ENCODE measurements at regions not wholly inside any gene's neighbourhood (a gene's known extent, or its start where the extent isn't known, plus 50 kb on each side); places are given as distances from the start of the nearest gene placed in this dataset.
A peak's percentile ranks its signal among the peaks of the same experiment; 100 is the strongest.

GRCh38 chr10:2817940-2818636, 249.3 kb upstream of the PFKP start:
- Mint-ChIP-seq H3K9me3 (no peaks in the 10 kb centered on the region), H3K36me3 (no peaks in the 10 kb centered on the region), H3K27ac (no peak overlapping the region), H3K4me3 (no peak overlapping the region), H3K4me1 (no peaks in the 10 kb centered on the region)
- ATAC-seq (no peak), DNase-seq (ENCODE audit: low spot score in 2 of 2) (no peak)

GRCh38 chr10:2813693-2814092, 253.7 kb upstream of the PFKP start:
- H3K27ac Mint-ChIP-seq = no peak overlapping the region
- no peak for ATAC-seq

GRCh38 chr10:2813286-2813685, 254.1 kb upstream of the PFKP start:
- DNase-seq (ENCODE audit: low spot score in 2 of 2) (no peak), ATAC-seq (no peak)
- Mint-ChIP-seq H3K36me3 (no peaks in the 10 kb centered on the region), H3K4me1 (no peaks in the 10 kb centered on the region), H3K27ac (no peak overlapping the region), H3K9me3 (peaks cover 2% of the 10 kb centered on the region), H3K4me3 (no peak overlapping the region)

More at GRCh38 chr10:2813693-2814092, 253.7 kb upstream of the PFKP start:
- peaks cover 2% of the 10 kb centered on the region for H3K9me3 Mint-ChIP-seq
- no peak overlapping the region for H3K4me3 Mint-ChIP-seq
- no peak for DNase-seq (ENCODE audit: low spot score in 2 of 2)
- no peaks in the 10 kb centered on the region for H3K36me3 Mint-ChIP-seq
- H3K4me1 Mint-ChIP-seq = no peaks in the 10 kb centered on the region

- DNase-seq (ENCODE audit: low spot score in 2 of 2) = no peak
- Mint-ChIP-seq H3K27ac (no peak overlapping the region), H3K9me3 (peaks cover 2% of the 10 kb centered on the region), H3K4me1 (no peaks in the 10 kb centered on the region), H3K4me3 (no peak overlapping the region), H3K36me3 (no peaks in the 10 kb centered on the region)
- ATAC-seq = no peak
Observed at GRCh38 chr10:2812631-2813030, 254.7 kb upstream of the PFKP start.

GRCh38 chr10:2800178-2800577, 267.2 kb upstream of the PFKP start:
- no peak for DNase-seq (ENCODE audit: low spot score in 2 of 2)
- H3K36me3 Mint-ChIP-seq = no peaks in the 10 kb centered on the region

GRCh38 chr10:2798336-2799022, 268.9 kb upstream of the PFKP start:
- peaks cover 3% of the 10 kb centered on the region for H3K9me3 Mint-ChIP-seq
- ATAC-seq (no peak), DNase-seq (ENCODE audit: low spot score in 2 of 2) (no peak)
- H3K36me3 Mint-ChIP-seq = no peaks in the 10 kb centered on the region
- H3K4me1 Mint-ChIP-seq = no peaks in the 10 kb centered on the region
- no peak overlapping the region for H3K4me3 Mint-ChIP-seq
- H3K27ac Mint-ChIP-seq = no peak overlapping the region

More at GRCh38 chr10:2800178-2800577, 267.2 kb upstream of the PFKP start:
- H3K4me3 Mint-ChIP-seq = no peak overlapping the region
- no peak for ATAC-seq
- no peaks in the 10 kb centered on the region for H3K4me1 Mint-ChIP-seq
- no peaks in the 10 kb centered on the region for H3K9me3 Mint-ChIP-seq
- no peak overlapping the region for H3K27ac Mint-ChIP-seq

GRCh38 chr10:2791774-2792443, 275.4 kb upstream of the PFKP start:
- Mint-ChIP-seq H3K4me1 (no peaks in the 10 kb centered on the region), H3K4me3 (no peak overlapping the region), H3K27ac (no peak overlapping the region), H3K36me3 (no peaks in the 10 kb centered on the region), H3K9me3 (peaks cover 7% of the 10 kb centered on the region)
- no peak for DNase-seq (ENCODE audit: low spot score in 2 of 2)
- ATAC-seq = peak; percentile 63

- DNase-seq (ENCODE audit: low spot score in 2 of 2) (no peak), ATAC-seq (no peak)
- no peak overlapping the region for H3K4me3 Mint-ChIP-seq
- H3K4me1 Mint-ChIP-seq = no peaks in the 10 kb centered on the region
- no peak overlapping the region for H3K27ac Mint-ChIP-seq
- peaks cover 7% of the 10 kb centered on the region for H3K9me3 Mint-ChIP-seq
- no peaks in the 10 kb centered on the region for H3K36me3 Mint-ChIP-seq
Observed at GRCh38 chr10:2790396-2791188, 276.8 kb upstream of the PFKP start.

- DNase-seq (ENCODE audit: low spot score in 2 of 2) (no peak), ATAC-seq (no peak)
- peaks cover 7% of the 10 kb centered on the region for H3K9me3 Mint-ChIP-seq
- H3K4me1 Mint-ChIP-seq = no peaks in the 10 kb centered on the region
- no peak overlapping the region for H3K4me3 Mint-ChIP-seq
- no peak overlapping the region for H3K27ac Mint-ChIP-seq
- no peaks in the 10 kb centered on the region for H3K36me3 Mint-ChIP-seq
Observed at GRCh38 chr10:2786251-2786650, 281.1 kb upstream of the PFKP start.

- no peaks in the 10 kb centered on the region for H3K36me3 Mint-ChIP-seq
- no peak overlapping the region for H3K27ac Mint-ChIP-seq
- H3K4me3 Mint-ChIP-seq = no peak overlapping the region
- H3K9me3 Mint-ChIP-seq = peaks cover 7% of the 10 kb centered on the region
- no peak for DNase-seq (ENCODE audit: low spot score in 2 of 2)
- H3K4me1 Mint-ChIP-seq = no peaks in the 10 kb centered on the region
- ATAC-seq = no peak
Observed at GRCh38 chr10:2784766-2785165, 282.6 kb upstream of the PFKP start.

GRCh38 chr10:2782950-2783349, 284.4 kb upstream of the PFKP start:
- Mint-ChIP-seq H3K36me3 (no peaks in the 10 kb centered on the region), H3K4me1 (no peaks in the 10 kb centered on the region), H3K9me3 (peaks cover 7% of the 10 kb centered on the region), H3K4me3 (no peak overlapping the region), H3K27ac (no peak overlapping the region)
- DNase-seq (ENCODE audit: low spot score in 2 of 2) (no peak), ATAC-seq (no peak)

- Mint-ChIP-seq H3K4me3 (no peak overlapping the region), H3K36me3 (no peaks in the 10 kb centered on the region), H3K4me1 (no peaks in the 10 kb centered on the region), H3K9me3 (peaks cover 7% of the 10 kb centered on the region), H3K27ac (no peak overlapping the region)
- DNase-seq (ENCODE audit: low spot score in 2 of 2) (no peak), ATAC-seq (no peak)
Observed at GRCh38 chr10:2782265-2782664, 285.1 kb upstream of the PFKP start.

GRCh38 chr10:2777666-2778355, 289.5 kb upstream of the PFKP start:
- ATAC-seq (no peak), DNase-seq (ENCODE audit: low spot score in 2 of 2) (no peak)
- no peak overlapping the region for H3K27ac Mint-ChIP-seq
- H3K4me3 Mint-ChIP-seq = no peak overlapping the region
- peaks cover 5% of the 10 kb centered on the region for H3K9me3 Mint-ChIP-seq
- no peaks in the 10 kb centered on the region for H3K4me1 Mint-ChIP-seq
- no peaks in the 10 kb centered on the region for H3K36me3 Mint-ChIP-seq

GRCh38 chr10:2772816-2773631, 294.3 kb upstream of the PFKP start:
- Mint-ChIP-seq H3K4me1 (no peaks in the 10 kb centered on the region), H3K27ac (no peak overlapping the region), H3K9me3 (peaks cover 4% of the 10 kb centered on the region), H3K36me3 (no peaks in the 10 kb centered on the region), H3K4me3 (no peak overlapping the region)
- no peak for DNase-seq (ENCODE audit: low spot score in 2 of 2)
- no peak for ATAC-seq

All from stimulated activated effector memory CD8-positive, alpha-beta T cell treated with anti-CD3 and anti-CD28 coated beads, Interleukin-12 subunit alpha, Interleukin-12 subunit beta, amount 100 ng/mL, for 72 hours (primary cell).